IMR-90 (cell line): ENCODE measurements at regions not wholly inside any gene's neighbourhood (a gene's known extent, or its start where the extent isn't known, plus 50 kb on each side); places are given as distances from the start of the nearest gene placed in this dataset.

Source experiments
- ATAC-seq: fragments of 200-7000 bp; cut with Tn5 transposase; 2 replicates; pipeline ENCODE4 v1.9.1; 2020; ENCODE audit warnings: low read depth, mild to moderate bottlenecking, moderate library complexity
- BruUV-seq: library from RNA; stranded (reverse); fragments of 400-500 nt; replicated peaks from 2 replicates; lab custom pipeline; 2021; lab: Mats Ljungman, UMichigan
- CTCF ChIA-PET: fragments of 300-600 bp; formaldehyde crosslinking; extraction: SDS; loops from one replicate; lab custom pipeline; 2021; ENCODE audit warnings: antibody characterized with exemption; lab: Yijun Ruan, JAX
- POLR2A ChIA-PET: fragments of 300-600 bp; sonication (Branson Sonifier 250); formaldehyde crosslinking; loops from one replicate; lab custom pipeline; 2022; ENCODE audit warnings: antibody characterized with exemption; ENCODE audit not compliant: unreplicated experiment; lab: Charles Lee
- DNase-seq: peaks from one replicate; pipeline ENCODE4 v3.0.0; 2013
- H2AFZ ChIP-seq: replicated peaks from 2 replicates; pipeline ENCODE3; 2013; ENCODE audit warnings: low read length, mild to moderate bottlenecking; ENCODE audit not compliant: poor library complexity
- H2AK5ac ChIP-seq: 2 replicates; pipeline ENCODE4 v1.6.1; 2013; ENCODE audit warnings: low read depth, low read length, inconsistent platforms
- H2AK9ac ChIP-seq: replicated peaks from 2 replicates; pipeline ENCODE3; 2013; ENCODE audit warnings: mild to moderate bottlenecking, low read depth, low read length, moderate library complexity; ENCODE audit not compliant: poor library complexity
- H2BK120ac ChIP-seq: 2 replicates; pipeline ENCODE4 v1.6.1; 2013; ENCODE audit warnings: low read depth, low read length, inconsistent platforms
- H2BK15ac ChIP-seq: 3 replicates; pipeline ENCODE4 v1.6.1; 2013; ENCODE audit warnings: low read depth, low read length, inconsistent platforms
- H2BK20ac ChIP-seq: 2 replicates; pipeline ENCODE4 v1.6.1; 2013; ENCODE audit warnings: low read depth, mild to moderate bottlenecking, inconsistent platforms, low read length, moderate library complexity
- H2BK5ac ChIP-seq: 2 replicates; pipeline ENCODE4 v1.6.1; 2013; ENCODE audit warnings: mild to moderate bottlenecking, low read depth, low read length, inconsistent platforms; ENCODE audit not compliant: poor library complexity, severe bottlenecking
- H3K14ac ChIP-seq: replicated peaks from 2 replicates; pipeline ENCODE4 v1.6.1; 2013; ENCODE audit warnings: low read depth, low read length, inconsistent platforms
- H3K18ac ChIP-seq: 2 replicates; pipeline ENCODE4 v1.6.1; 2013; ENCODE audit warnings: low read depth, low read length, control low read depth
- H3K23ac ChIP-seq: 2 replicates; pipeline ENCODE4 v1.6.1; 2013; ENCODE audit warnings: low read depth, low read length, inconsistent platforms
- H3K27ac ChIP-seq: 2 replicates; pipeline ENCODE4 v1.5.1; 2013; ENCODE audit warnings: mild to moderate bottlenecking, control low read depth, low read length; ENCODE audit not compliant: insufficient read depth
- H3K27me3 ChIP-seq: 2 replicates; pipeline ENCODE4 v1.6.1; 2013; ENCODE audit warnings: low read length; ENCODE audit not compliant: control insufficient read depth, insufficient read depth
- H3K36me3 ChIP-seq: 2 replicates; pipeline ENCODE4 v1.6.1; 2013; ENCODE audit warnings: low read length, mixed read lengths; ENCODE audit not compliant: control insufficient read depth, insufficient read depth
- H3K4ac ChIP-seq: 2 replicates; pipeline ENCODE4 v1.6.1; 2013; ENCODE audit warnings: low read depth, low read length, inconsistent platforms
- H3K4me1 ChIP-seq: 2 replicates; pipeline ENCODE4 v1.6.1; 2013; ENCODE audit warnings: low read length, mixed read lengths; ENCODE audit not compliant: control insufficient read depth, insufficient read depth
- H3K4me2 ChIP-seq: 2 replicates; pipeline ENCODE4 v1.6.1; 2013; ENCODE audit warnings: low read depth, mild to moderate bottlenecking, control low read depth, low read length, moderate library complexity
- H3K4me3 ChIP-seq: 2 replicates; pipeline ENCODE4 v1.5.1; 2013; ENCODE audit warnings: low read depth, mild to moderate bottlenecking, control low read depth, low read length, moderate library complexity; ENCODE audit not compliant: insufficient read depth
- H3K56ac ChIP-seq: 2 replicates; pipeline ENCODE4 v1.6.1; 2013; ENCODE audit warnings: low read length, inconsistent platforms; ENCODE audit not compliant: insufficient read depth; ENCODE audit errors: extremely low read depth
- H3K79me1 ChIP-seq, 2 experiments: 2 replicates each; pipeline ENCODE4 v1.6.1; 2013; ENCODE audit warnings: low read length in 2 of 2, inconsistent platforms in 1 of 2, low read depth in 1 of 2
- H3K9ac ChIP-seq: 2 replicates; pipeline ENCODE4 v1.6.1; 2013; ENCODE audit warnings: low read depth, low read length, control low read depth
- H3K9me1 ChIP-seq: 2 replicates; pipeline ENCODE4 v1.6.1; 2013; ENCODE audit warnings: low read length, inconsistent platforms; ENCODE audit not compliant: insufficient read depth
- H3K9me3 ChIP-seq: 2 replicates; pipeline ENCODE4 v1.6.1; 2013; ENCODE audit warnings: low read length; ENCODE audit not compliant: control insufficient read depth, insufficient read depth
- H4K20me1 ChIP-seq: 2 replicates; pipeline ENCODE4 v1.6.1; 2013; ENCODE audit warnings: low read length, inconsistent platforms; ENCODE audit not compliant: insufficient read depth
- H4K5ac ChIP-seq: 2 replicates; pipeline ENCODE4 v1.6.1; 2013; ENCODE audit warnings: mild to moderate bottlenecking, low read depth, low read length, control low read depth
- H4K8ac ChIP-seq, 2 experiments: 2 replicates each; pipeline ENCODE4 v1.6.1; 2013; ENCODE audit warnings: low read depth in 2 of 2, low read length in 2 of 2, control low read depth in 1 of 2, inconsistent platforms in 1 of 2
- H4K91ac ChIP-seq: 2 replicates; pipeline ENCODE4 v1.6.1; 2013; ENCODE audit warnings: low read depth, low read length, inconsistent platforms; ENCODE audit not compliant: insufficient read depth
- BHLHE40 ChIP-seq: fragments of 150-350 bp; IDR thresholded peaks from 2 replicates; pipeline ENCODE4 v1.6.1; 2016; ENCODE audit warnings: mild to moderate bottlenecking, low read depth, low read length
- CEBPB ChIP-seq: IDR thresholded peaks from 2 replicates; pipeline ENCODE4 v1.6.1; 2012; ENCODE audit warnings: low read depth, low read length, improper control_type of control experiment
- CHD1 ChIP-seq: IDR thresholded peaks from 2 replicates; pipeline ENCODE4 v1.6.1; 2012; ENCODE audit warnings: low read depth, low read length, improper control_type of control experiment
- ELK1 ChIP-seq: fragments of 150-350 bp; IDR thresholded peaks from 2 replicates; pipeline ENCODE4 v1.6.1; 2016; ENCODE audit warnings: low read depth, mild to moderate bottlenecking, low read length, moderate library complexity, borderline replicate concordance
- FOS ChIP-seq: fragments of 150-350 bp; IDR thresholded peaks from 2 replicates; pipeline ENCODE4 v1.6.1; 2016; ENCODE audit warnings: low read depth, low read length
- MAFK ChIP-seq: IDR thresholded peaks from 2 replicates; pipeline ENCODE4 v1.6.1; 2012; ENCODE audit warnings: low read depth, low read length, improper control_type of control experiment
- MAZ ChIP-seq: IDR thresholded peaks from 2 replicates; pipeline ENCODE4 v1.6.1; 2012; ENCODE audit warnings: low read depth, mild to moderate bottlenecking, low read length, improper control_type of control experiment, moderate library complexity, borderline replicate concordance
- MXI1 ChIP-seq: IDR thresholded peaks from 2 replicates; pipeline ENCODE4 v1.6.1; 2012; ENCODE audit warnings: low read depth, mild to moderate bottlenecking, low read length, moderate library complexity, borderline replicate concordance
- POLR2A ChIP-seq: IDR thresholded peaks from 2 replicates; pipeline ENCODE4 v1.6.1; 2012; ENCODE audit warnings: mild to moderate bottlenecking, low read depth, low read length
- RAD21 ChIP-seq: IDR thresholded peaks from 2 replicates; pipeline ENCODE4 v1.6.1; 2012; ENCODE audit warnings: low read length, improper control_type of control experiment
- RCOR1 ChIP-seq: IDR thresholded peaks from 2 replicates; pipeline ENCODE4 v1.6.1; 2012; ENCODE audit warnings: mild to moderate bottlenecking, low read length, improper control_type of control experiment; ENCODE audit not compliant: insufficient replicate concordance
- SMC3 ChIP-seq: fragments of 150-350 bp; IDR thresholded peaks from 2 replicates; pipeline ENCODE4 v1.6.1; 2016; ENCODE audit warnings: low read depth, mild to moderate bottlenecking, antibody characterized with exemption, low read length, moderate library complexity
- USF2 ChIP-seq: fragments of 150-350 bp; IDR thresholded peaks from 2 replicates; pipeline ENCODE4 v1.6.1; 2017; ENCODE audit warnings: mild to moderate bottlenecking, antibody characterized with exemption, low read length, low read depth
- WGBS, 2 experiments: methylation state at CpG; one replicate each; pipeline versions ENCODE4 v1.1.5 to v1.1.7; 2013; ENCODE audit warnings: missing lambda C conversion rate in 2 of 2; ENCODE audit not compliant: insufficient read length in 1 of 2; ENCODE audit errors: extremely low coverage in 2 of 2; 5-methylcytosine and 5-hydroxymethylcytosine counted together
- dilution Hi-C: fragments of 300-500 bp; cut with HindIII; formaldehyde crosslinking; loops from one replicate; pipeline ENCODE4 v1.14.3; 2018; ENCODE audit warnings: low sequenced_read_pairs; ENCODE audit not compliant: unreplicated experiment
- in situ Hi-C: fragments of 300-500 bp; cut with MboI; formaldehyde crosslinking; loops from 3 replicates; pipeline ENCODE4 v1.14.3; 2019; ENCODE audit warnings: low sequenced_read_pairs, inconsistent platforms, mixed read lengths
- intact Hi-C: fragments of 100-400 bp; cut with micrococcal nuclease; formaldehyde crosslinking; loops from 2 replicates; pipeline ENCODE4 v1.10.0; 2022
- TF ChIP-seq, protein P1 (sequence below): conservative IDR thresholded peaks from 2 replicates; pipeline ENCODE4 v1.5.1; 2012; ENCODE audit warnings: mild to moderate bottlenecking, low read depth, low read length, improper control_type of control experiment

DNA sequence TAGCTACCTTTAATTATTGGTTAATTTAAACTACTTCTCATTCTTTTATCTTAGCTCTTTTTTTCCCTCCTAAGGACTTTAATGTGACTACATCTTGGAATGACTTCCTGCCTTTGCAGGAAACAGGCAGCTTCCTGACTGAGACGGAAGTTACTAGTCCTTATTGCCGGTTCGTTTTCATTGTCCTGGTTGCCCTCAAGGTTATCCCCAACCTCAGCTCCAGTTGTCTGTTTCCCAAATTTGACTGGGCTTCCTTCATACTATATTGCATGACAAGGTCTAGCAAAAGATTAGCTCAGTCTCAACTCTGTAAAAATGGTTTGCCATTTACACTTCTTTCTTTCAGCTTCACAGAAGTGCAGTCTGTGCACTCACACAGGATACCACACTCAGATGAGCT lies 109.9 kb upstream of the DDX53 start:
- TF ChIP-seq BHLHE40 (no peak), CEBPB (no peak), RCOR1 (no peak), SMC3 (no peak), RAD21 (no peak), USF2 (no peak), POLR2A (no peak), MAZ (no peak), MXI1 (no peak), MAFK (no peak), ELK1 (no peak), FOS (no peak), CHD1 (no peak)
- TF ChIP-seq, protein P1, sequence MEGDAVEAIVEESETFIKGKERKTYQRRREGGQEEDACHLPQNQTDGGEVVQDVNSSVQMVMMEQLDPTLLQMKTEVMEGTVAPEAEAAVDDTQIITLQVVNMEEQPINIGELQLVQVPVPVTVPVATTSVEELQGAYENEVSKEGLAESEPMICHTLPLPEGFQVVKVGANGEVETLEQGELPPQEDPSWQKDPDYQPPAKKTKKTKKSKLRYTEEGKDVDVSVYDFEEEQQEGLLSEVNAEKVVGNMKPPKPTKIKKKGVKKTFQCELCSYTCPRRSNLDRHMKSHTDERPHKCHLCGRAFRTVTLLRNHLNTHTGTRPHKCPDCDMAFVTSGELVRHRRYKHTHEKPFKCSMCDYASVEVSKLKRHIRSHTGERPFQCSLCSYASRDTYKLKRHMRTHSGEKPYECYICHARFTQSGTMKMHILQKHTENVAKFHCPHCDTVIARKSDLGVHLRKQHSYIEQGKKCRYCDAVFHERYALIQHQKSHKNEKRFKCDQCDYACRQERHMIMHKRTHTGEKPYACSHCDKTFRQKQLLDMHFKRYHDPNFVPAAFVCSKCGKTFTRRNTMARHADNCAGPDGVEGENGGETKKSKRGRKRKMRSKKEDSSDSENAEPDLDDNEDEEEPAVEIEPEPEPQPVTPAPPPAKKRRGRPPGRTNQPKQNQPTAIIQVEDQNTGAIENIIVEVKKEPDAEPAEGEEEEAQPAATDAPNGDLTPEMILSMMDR = no peak
- 42% methylated on average over 3 of the region's 3 CpGs; no CpG with 5 or more reads in 1 of the 2 experiments for WGBS, 2 experiments
- H3K56ac ChIP-seq = no peak overlapping the region

More for the DNA sequence above, 109.9 kb upstream of the DDX53 start:
- ATAC-seq (no peak), DNase-seq (no peak)
- CTCF ChIA-PET = no interaction called here
- Histone ChIP-seq H2BK120ac (no peak overlapping the region), H4K20me1 (no peaks in the 10 kb centered on the region), H3K36me3 (no peaks in the 10 kb centered on the region), H4K8ac (no peak overlapping the region), H2AK9ac (no peak overlapping the region), H3K4me1 (0 out of 2 replicates have a peak, but pooled peaks cover 2% of the 10 kb centered on the region), H3K9me1 (no peaks in the 10 kb centered on the region; the same call in 1 of the 2 replicates), H3K27ac (no peak overlapping the region), H3K9ac (no peak overlapping the region), H4K91ac (no peak overlapping the region), H2BK5ac (no peak overlapping the region), H2AK5ac (no peak overlapping the region), H3K27me3 (no peaks in the 10 kb centered on the region; the same call in 1 of the 2 replicates), H3K4me3 (no peak overlapping the region), H4K5ac (no peak overlapping the region), H3K23ac (no peak overlapping the region), H3K18ac (no peak overlapping the region), H2AFZ (no peak overlapping the region), H3K4ac (no peak overlapping the region), H3K4me2 (no peak overlapping the region), H2BK20ac (no peak overlapping the region), H3K79me1 (no peaks in the 10 kb centered on the region), H2BK15ac (no peak overlapping the region), H3K9me3 (no peaks in the 10 kb centered on the region), H3K14ac (no peak overlapping the region)
- BruUV-seq = no TSS peak
- dilution Hi-C loops = no loop called here
- POLR2A ChIA-PET = no interaction called here
- in situ Hi-C loops = no loop called here
- intact Hi-C loops = no loop called here
